ENCODE measurements at regions not wholly inside any gene's neighbourhood (a gene's known extent, or its start where the extent isn't known, plus 50 kb on each side); places are given as distances from the start of the nearest gene placed in this dataset.
A peak's percentile ranks its signal among the peaks of the same experiment; 100 is the strongest.

GRCh38 chr14:81855007-81855406, 321.4 kb upstream of the SEL1L start:
- BruUV-seq (replicated peaks): no TSS peak

GRCh38 chr14:81859046-81859445, 325.4 kb upstream of the SEL1L start:
- Histone ChIP-seq H3K27me3 (replicated peaks; ENCODE audit: control insufficient read depth, insufficient read depth, low read length) (no peaks in the 10 kb centered on the region), H3K4me3 (ENCODE audit: low read depth, low read length) (no peak overlapping the region), H3K36me3 (ENCODE audit: control insufficient read depth, insufficient read depth, low read length) (no peaks in the 10 kb centered on the region), H3K9me3 (no peaks in the 10 kb centered on the region), H3K4me1 (no peaks in the 10 kb centered on the region)
- peaks cover 22% of the 10 kb centered on the region for H3K9me3 Mint-ChIP-seq (ENCODE audit: unreplicated experiment)
- H3K4me1 Mint-ChIP-seq (ENCODE audit: low read depth, unreplicated experiment): no peaks in the 10 kb centered on the region
- CTCF ChIA-PET: no interaction called here
- POLR2A ChIA-PET: no interaction called here
- no peak for TF ChIP-seq CTCF (IDR thresholded peaks at IDR 0.05; ENCODE audit: insufficient read depth in 1 of 2, low read depth in 1 of 2, low read length in 1 of 2, severe bottlenecking in 1 of 2, unreplicated experiment in 1 of 2)
- H3K27me3 Mint-ChIP-seq (ENCODE audit: insufficient read depth, unreplicated experiment): no peaks in the 10 kb centered on the region
- no TSS peak for BruUV-seq (replicated peaks)
- no peak overlapping the region for H3K4me3 Mint-ChIP-seq (ENCODE audit: unreplicated experiment)
- intact Hi-C loops (cut with micrococcal nuclease; ENCODE audit: unreplicated experiment): no loop called here
- H3K36me3 Mint-ChIP-seq (ENCODE audit: insufficient read depth, unreplicated experiment): no peaks in the 10 kb centered on the region
- no peak for DNase-seq
- H3K27ac Mint-ChIP-seq (ENCODE audit: unreplicated experiment): no peak overlapping the region

More at GRCh38 chr14:81855007-81855406, 321.4 kb upstream of the SEL1L start:
- no peak for DNase-seq
- Mint-ChIP-seq H3K36me3 (ENCODE audit: insufficient read depth, unreplicated experiment) (no peaks in the 10 kb centered on the region), H3K27me3 (ENCODE audit: insufficient read depth, unreplicated experiment) (no peaks in the 10 kb centered on the region), H3K27ac (ENCODE audit: unreplicated experiment) (no peak overlapping the region), H3K4me3 (ENCODE audit: unreplicated experiment) (no peak overlapping the region), H3K9me3 (ENCODE audit: unreplicated experiment) (peaks cover 23% of the 10 kb centered on the region), H3K4me1 (ENCODE audit: low read depth, unreplicated experiment) (no peaks in the 10 kb centered on the region)
- H3K4me3 ChIP-seq (ENCODE audit: low read depth, low read length): no peak overlapping the region
- CTCF ChIA-PET: no interaction called here
- intact Hi-C loops (cut with micrococcal nuclease; ENCODE audit: unreplicated experiment): no loop called here
- TF ChIP-seq CTCF (IDR thresholded peaks at IDR 0.05; ENCODE audit: insufficient read depth in 1 of 2, low read depth in 1 of 2, low read length in 1 of 2, severe bottlenecking in 1 of 2, unreplicated experiment in 1 of 2): no peak
- no peaks in the 10 kb centered on the region for H3K4me1 ChIP-seq
- POLR2A ChIA-PET: no interaction called here
- no peaks in the 10 kb centered on the region for H3K36me3 ChIP-seq (ENCODE audit: control insufficient read depth, insufficient read depth, low read length)
- H3K27me3 ChIP-seq (replicated peaks; ENCODE audit: control insufficient read depth, insufficient read depth, low read length): no peaks in the 10 kb centered on the region
- 0 out of 2 replicates have a peak, but pooled peaks cover 4% of the 10 kb centered on the region for H3K9me3 ChIP-seq

- Mint-ChIP-seq H3K36me3 (ENCODE audit: insufficient read depth, unreplicated experiment) (no peaks in the 10 kb centered on the region), H3K4me3 (ENCODE audit: unreplicated experiment) (no peak overlapping the region), H3K27ac (ENCODE audit: unreplicated experiment) (no peak overlapping the region), H3K27me3 (ENCODE audit: insufficient read depth, unreplicated experiment) (no peaks in the 10 kb centered on the region), H3K4me1 (ENCODE audit: low read depth, unreplicated experiment) (no peaks in the 10 kb centered on the region), H3K9me3 (ENCODE audit: unreplicated experiment) (no peaks in the 10 kb centered on the region)
- no peak overlapping the region for H3K4me3 ChIP-seq (ENCODE audit: low read depth, low read length)
- intact Hi-C loops (cut with micrococcal nuclease; ENCODE audit: unreplicated experiment): no loop called here
- POLR2A ChIA-PET: no interaction called here
- BruUV-seq (replicated peaks): no TSS peak
- H3K4me1 ChIP-seq: no peaks in the 10 kb centered on the region
- peak; percentile 4 to 31 for DNase-seq
- no peaks in the 10 kb centered on the region for H3K9me3 ChIP-seq
- no peaks in the 10 kb centered on the region for H3K36me3 ChIP-seq (ENCODE audit: control insufficient read depth, insufficient read depth, low read length)
- no peaks in the 10 kb centered on the region for H3K27me3 ChIP-seq (replicated peaks; ENCODE audit: control insufficient read depth, insufficient read depth, low read length)
- CTCF ChIA-PET: no interaction called here
- no peak for TF ChIP-seq CTCF (IDR thresholded peaks at IDR 0.05; ENCODE audit: insufficient read depth in 1 of 2, low read depth in 1 of 2, low read length in 1 of 2, severe bottlenecking in 1 of 2, unreplicated experiment in 1 of 2)
These were observed 334.5 kb upstream of the SEL1L start for GRCh38 chr14:81868172-81868571.

Measured in Caco-2 (cell line).